K562 (cell line): ENCODE measurements at regions not wholly inside any gene's neighbourhood (a gene's known extent, or its start where the extent isn't known, plus 50 kb on each side); places are given as distances from the start of the nearest gene placed in this dataset.

Experiments used
- ATAC-seq: fragments of 200-7000 bp; cut with Tn5 transposase; 3 replicates; pipeline ENCODE4 v1.9.1; 2020; ENCODE audit warnings: moderate library complexity
- BruUV-seq: library from RNA; stranded (reverse); fragments of 400-500 nt; replicated peaks from 2 replicates; lab custom pipeline; 2021; lab: Mats Ljungman, UMichigan
- CTCF ChIA-PET: fragments of 300-600 bp; formaldehyde crosslinking; extraction: SDS; loops from one replicate; lab custom pipeline; 2021; ENCODE audit warnings: low intra/inter-chr PET ratio; lab: Yijun Ruan, JAX
- POLR2A ChIA-PET: fragments of 300-600, 350-650 bp; sonication (Branson Sonifier 250); formaldehyde crosslinking; extraction: SDS; loops from one replicate; lab custom pipeline; 2021; ENCODE audit warnings: antibody characterized with exemption, inconsistent platforms; lab: Yijun Ruan, JAX
- DNase-seq, 4 experiments: peaks; one replicate each; pipeline versions ENCODE4 v3.0.0 to v3.0.0-alpha.2; 2011 to 2018; ENCODE audit warnings: low spot score in 3 of 4, mixed read lengths in 3 of 4; ENCODE audit errors: extremely low read depth in 1 of 4
- FAIRE-seq: peaks from 2 replicates; lab custom pipeline; 2011; peaks lifted over from hg19 to GRCh38; lab: Jason Lieb, UNC
- H2AFZ ChIP-seq: 2 replicates; pipeline ENCODE4 v1.6.0; 2011; ENCODE audit warnings: low read depth, low read length, control low read depth, inconsistent platforms
- H3K27ac ChIP-seq: fragments of 200-600 bp; 3 replicates; pipeline ENCODE4 v1.8.0; 2011; ENCODE audit warnings: low read depth, mild to moderate bottlenecking, control low read depth, inconsistent platforms, low read length, moderate library complexity, mixed read lengths; ENCODE audit errors: extremely low read depth
- H3K27me3 ChIP-seq, 2 experiments: fragments of 300-600 bp in 1 of 2; 2 replicates in 1 of 2; 3 replicates in 1 of 2; pipeline versions ENCODE4 v1.6.0 to v1.8.0; 2011; ENCODE audit warnings: inconsistent platforms in 2 of 2, low read length in 2 of 2, mild to moderate bottlenecking in 1 of 2, mixed read lengths in 1 of 2, moderate library complexity in 1 of 2; ENCODE audit not compliant: control insufficient read depth in 2 of 2, insufficient read depth in 2 of 2
- H3K36me3 ChIP-seq: fragments of 300-600 bp; 3 replicates; pipeline ENCODE4 v1.8.0; 2011; ENCODE audit warnings: mild to moderate bottlenecking, low read length, inconsistent platforms; ENCODE audit not compliant: control insufficient read depth, insufficient read depth
- H3K4me1 ChIP-seq, 2 experiments: fragments of 200-600 bp in 1 of 2; replicated peaks in 1 of 2; 2 replicates in 1 of 2; 3 replicates in 1 of 2; pipeline versions ENCODE4 v1.5.1 to v1.8.0; 2011; ENCODE audit warnings: inconsistent platforms in 2 of 2, low read length in 2 of 2, mild to moderate bottlenecking in 1 of 2, mixed read lengths in 1 of 2, moderate library complexity in 1 of 2; ENCODE audit not compliant: control insufficient read depth in 2 of 2, insufficient read depth in 2 of 2
- H3K4me2 ChIP-seq: 2 replicates; pipeline ENCODE4 v1.6.1; 2011; ENCODE audit warnings: low read length, control low read depth, inconsistent platforms, mixed read lengths; ENCODE audit not compliant: insufficient read depth
- H3K4me3 ChIP-seq: fragments of 200-600 bp; sonication (generic), shearing (Covaris generic); 2 replicates; pipeline ENCODE4 v1.5.1; 2016; ENCODE audit warnings: control low read depth, inconsistent platforms
- H3K79me2 ChIP-seq: fragments of 200-600 bp; 3 replicates; pipeline ENCODE4 v1.8.0; 2011; ENCODE audit warnings: low read length, inconsistent platforms; ENCODE audit not compliant: control insufficient read depth, insufficient read depth
- H3K9ac ChIP-seq, 2 experiments: 2 replicates each; pipeline versions ENCODE4 v1.6.0 to v1.6.1; 2011; ENCODE audit warnings: low read depth in 2 of 2, low read length in 2 of 2, control low read depth in 1 of 2, inconsistent platforms in 1 of 2, mild to moderate bottlenecking in 1 of 2, mixed read lengths in 1 of 2; ENCODE audit not compliant: insufficient read depth in 1 of 2
- H3K9me1 ChIP-seq: one replicate; pipeline ENCODE4 v1.6.0; 2011; ENCODE audit warnings: inconsistent platforms, mild to moderate bottlenecking, low read length, moderate library complexity; ENCODE audit not compliant: control insufficient read depth, insufficient read depth
- H3K9me3 ChIP-seq: replicated peaks from 2 replicates; pipeline ENCODE4 v1.5.1; 2011; ENCODE audit warnings: low read depth, low read length, inconsistent platforms; ENCODE audit not compliant: control insufficient read depth, insufficient read depth
- H4K20me1 ChIP-seq: replicated peaks from 2 replicates; pipeline ENCODE4 v1.6.1; 2011; ENCODE audit warnings: low read length, inconsistent platforms, mixed read lengths; ENCODE audit not compliant: control insufficient read depth, insufficient read depth
- CBFA2T3 ChIP-seq: fragments of 450-650 bp; IDR thresholded peaks from 2 replicates; pipeline ENCODE4 v1.6.1; 2017
- GTF2E2 ChIP-seq: fragments of 200-800 bp; sonication (Bioruptor generic); IDR thresholded peaks from 2 replicates; pipeline ENCODE4 v1.6.1; 2016; ENCODE audit warnings: missing genetic modification characterization, missing compliant biosample characterization
- HMG20A ChIP-seq: fragments of 450-650 bp; formaldehyde crosslinking; conservative IDR thresholded peaks from 2 replicates; pipeline ENCODE4 v1.4.0; 2020; ENCODE audit warnings: mild to moderate bottlenecking, mixed read lengths
- TBP ChIP-seq: optimal IDR thresholded peaks from 2 replicates; pipeline ENCODE3; 2011; ENCODE audit warnings: low read depth, low read length, improper control_type of control experiment
- TFAM ChIP-seq: fragments of 250-450 bp; sonication (Bioruptor Pico); conservative IDR thresholded peaks from 2 replicates; pipeline ENCODE4 v1.5.0; 2021; ENCODE audit warnings: mild to moderate bottlenecking, moderate library complexity
- WGBS: fragments of 100-300 bp; shearing (Covaris generic); methylation state at CpG from one replicate; pipeline ENCODE4 v1.1.6; 2016; ENCODE audit warnings: low coverage, mixed read lengths; ENCODE audit not compliant: insufficient coverage; ENCODE audit errors: missing lambda C conversion rate; 5-methylcytosine and 5-hydroxymethylcytosine counted together
- in situ Hi-C: fragments of 300-500 bp; cut with MboI; formaldehyde crosslinking; loops from 4 replicates; pipeline ENCODE4 v1.15.0; 2018; ENCODE audit warnings: inconsistent platforms, mixed read lengths
- intact Hi-C: fragments of 100-400 bp; cut with micrococcal nuclease; formaldehyde crosslinking; loops from 2 replicates; pipeline ENCODE4 v1.14.2; 2022
- TF ChIP-seq, protein P1 (sequence below): IDR thresholded peaks from 2 replicates; pipeline ENCODE4 v1.6.1; 2011; ENCODE audit not compliant: insufficient read length; ENCODE audit errors: extremely low read depth

GRCh38 chr7:84624527-84624926 is 429.9 kb upstream of the SEMA3A start:
- ATAC-seq (no peak), DNase-seq (no peak), FAIRE-seq (no peak)
- H2AFZ ChIP-seq = no peak overlapping the region
- in situ Hi-C loops (no loop called here), intact Hi-C loops (no loop called here)
- no peak overlapping the region for H3K27ac ChIP-seq
- no TSS peak for BruUV-seq
- TF ChIP-seq HMG20A (CRISPR knock-in tag) (no peak), TFAM (CRISPR knock-in tag) (no peak), CBFA2T3 (no peak)
- TF ChIP-seq, protein P1, sequence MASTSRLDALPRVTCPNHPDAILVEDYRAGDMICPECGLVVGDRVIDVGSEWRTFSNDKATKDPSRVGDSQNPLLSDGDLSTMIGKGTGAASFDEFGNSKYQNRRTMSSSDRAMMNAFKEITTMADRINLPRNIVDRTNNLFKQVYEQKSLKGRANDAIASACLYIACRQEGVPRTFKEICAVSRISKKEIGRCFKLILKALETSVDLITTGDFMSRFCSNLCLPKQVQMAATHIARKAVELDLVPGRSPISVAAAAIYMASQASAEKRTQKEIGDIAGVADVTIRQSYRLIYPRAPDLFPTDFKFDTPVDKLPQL = no peak
- no peaks in the 10 kb centered on the region for H3K9me1 ChIP-seq
- no peaks in the 10 kb centered on the region for H3K4me1 ChIP-seq
- CTCF ChIA-PET = no interaction called here
- no peaks in the 10 kb centered on the region for H3K79me2 ChIP-seq
- H3K9ac ChIP-seq = no peak overlapping the region
- H3K27me3 ChIP-seq = no peaks in the 10 kb centered on the region
- H4K20me1 ChIP-seq = no peaks in the 10 kb centered on the region
- WGBS = 8% methylated on average over 1 of the region's 1 CpG
- no peaks in the 10 kb centered on the region for H3K9me3 ChIP-seq
- POLR2A ChIA-PET = no interaction called here
- no peaks in the 10 kb centered on the region for H3K36me3 ChIP-seq
- H3K4me2 ChIP-seq = no peak overlapping the region
- no peak overlapping the region for H3K4me3 ChIP-seq

DNA sequence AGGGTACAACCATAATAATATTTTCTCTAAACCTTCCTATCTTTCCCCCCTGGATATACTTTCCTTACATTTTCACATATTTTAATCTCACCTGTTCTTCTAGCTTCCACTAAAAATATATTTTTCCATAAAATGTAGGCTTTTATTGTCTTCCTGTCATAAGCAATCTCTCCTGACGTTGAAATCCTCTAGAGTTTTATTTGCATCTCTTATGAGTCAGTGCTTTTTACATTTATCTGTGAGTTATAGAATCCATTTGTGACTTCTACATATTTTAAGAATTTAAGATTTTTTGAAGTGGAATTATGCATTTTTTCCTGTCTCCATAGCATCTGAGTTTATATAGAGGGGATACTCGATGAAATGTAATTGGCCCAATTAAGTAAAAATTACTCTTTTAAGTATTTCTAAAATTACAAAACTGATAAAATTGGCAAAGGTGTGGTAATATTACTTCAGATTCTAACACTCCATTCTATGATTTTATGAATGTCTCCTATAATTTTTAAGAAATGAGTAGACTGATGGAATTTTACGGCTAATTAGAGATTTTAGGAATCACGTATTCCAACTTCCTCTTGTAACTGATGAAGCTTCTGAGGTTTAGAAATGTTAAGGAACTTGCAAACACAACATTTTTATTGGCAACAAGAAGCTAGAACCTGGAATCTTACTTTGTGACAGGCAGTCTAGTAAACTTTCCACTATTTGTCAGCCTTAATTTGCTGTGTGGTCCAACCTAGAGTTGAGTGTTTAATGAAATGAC is 422.9 kb upstream of the SEMA3A start:
- TF ChIP-seq TBP (no peak), GTF2E2 (tag) (no peak)
- Histone ChIP-seq H3K36me3 (no peaks in the 10 kb centered on the region), H3K27me3 (no peaks in the 10 kb centered on the region), H4K20me1 (no peaks in the 10 kb centered on the region), H3K9me1 (no peaks in the 10 kb centered on the region), H2AFZ (no peak overlapping the region), H3K4me2 (no peak overlapping the region), H3K9ac (no peak overlapping the region), H3K9me3 (no peaks in the 10 kb centered on the region), H3K4me3 (no peak overlapping the region), H3K79me2 (no peaks in the 10 kb centered on the region), H3K4me1 (no peaks in the 10 kb centered on the region), H3K27ac (no peak overlapping the region)
- 62% methylated on average over 4 of the region's 4 CpGs for WGBS
- no peak for DNase-seq
- CTCF ChIA-PET = no interaction called here
- intact Hi-C loops = no loop called here
- POLR2A ChIA-PET = interaction anchor here (1.4 kb wide), 1 partner anchor 18 kb away, joined by 5 read pairs; no protein-coding TSS in a partner anchor
- BruUV-seq = no TSS peak
- no peak for ATAC-seq
- in situ Hi-C loops = no loop called here
- no peak for FAIRE-seq
